ENCODE measurements at regions not wholly inside any gene's neighbourhood (a gene's known extent, or its start where the extent isn't known, plus 50 kb on each side); places are given as distances from the start of the nearest gene placed in this dataset.

DNA sequence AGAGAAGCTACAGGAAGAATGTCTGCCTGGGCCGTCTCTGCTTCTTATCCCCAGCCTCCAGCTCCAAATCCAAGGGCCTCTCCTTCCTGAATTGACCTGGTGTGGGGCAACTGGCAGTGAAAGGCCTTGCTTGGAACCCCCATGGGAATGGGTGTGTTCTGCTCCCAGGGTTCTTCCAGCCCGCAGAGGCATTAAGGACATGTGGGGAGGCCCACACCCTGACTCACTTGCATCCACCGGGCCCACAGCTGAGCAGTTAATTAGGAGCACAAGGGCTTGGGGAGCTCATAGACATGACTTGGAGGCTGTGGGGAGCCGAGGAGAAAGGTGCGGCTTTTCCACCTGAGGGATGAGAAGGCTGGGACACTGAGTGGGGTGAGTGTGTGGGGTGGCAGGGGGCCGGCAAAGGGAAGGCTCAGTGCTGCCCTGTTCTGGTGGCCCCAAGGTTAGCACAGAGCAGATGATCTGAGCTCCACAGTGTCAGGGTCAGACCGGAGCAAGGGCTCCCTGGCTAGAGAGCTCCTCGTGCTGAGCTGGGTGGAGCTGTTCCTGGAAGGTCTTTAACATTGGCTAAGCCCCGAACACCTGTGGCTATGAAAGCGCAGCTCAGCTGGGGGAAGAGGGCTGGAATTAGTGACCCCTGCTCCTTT is 64.5 kb upstream of the NECTIN1 start:
- H2AFZ ChIP-seq (ENCODE audit: low read depth, low read length): no peak overlapping the region
- peaks cover 23% of the 10 kb centered on the region for H4K20me1 ChIP-seq (ENCODE audit: insufficient read depth, low read length)
- H3K36me3 ChIP-seq (replicated peaks; ENCODE audit: low read depth, low read length): no peaks in the 10 kb centered on the region
- no peak overlapping the region for H3K4me3 ChIP-seq (ENCODE audit: low read length)
- no peaks in the 10 kb centered on the region for H3K9me3 ChIP-seq (ENCODE audit: insufficient read depth, low read length)
- no peak overlapping the region for H3K9ac ChIP-seq (ENCODE audit: low read length)
- no peak overlapping the region for H3K27ac ChIP-seq (ENCODE audit: low read length)
- H3K4me2 ChIP-seq (ENCODE audit: low read length): no peak overlapping the region
- H3K4me1 ChIP-seq (ENCODE audit: low read length): no peaks in the 10 kb centered on the region
- no peaks in the 10 kb centered on the region for H3K27me3 ChIP-seq (ENCODE audit: low read depth, low read length)
- TF ChIP-seq EZH2phosphoT487 (IDR thresholded peaks at IDR 0.05; ENCODE audit: low read depth): no peak
- TF ChIP-seq, protein P1, sequence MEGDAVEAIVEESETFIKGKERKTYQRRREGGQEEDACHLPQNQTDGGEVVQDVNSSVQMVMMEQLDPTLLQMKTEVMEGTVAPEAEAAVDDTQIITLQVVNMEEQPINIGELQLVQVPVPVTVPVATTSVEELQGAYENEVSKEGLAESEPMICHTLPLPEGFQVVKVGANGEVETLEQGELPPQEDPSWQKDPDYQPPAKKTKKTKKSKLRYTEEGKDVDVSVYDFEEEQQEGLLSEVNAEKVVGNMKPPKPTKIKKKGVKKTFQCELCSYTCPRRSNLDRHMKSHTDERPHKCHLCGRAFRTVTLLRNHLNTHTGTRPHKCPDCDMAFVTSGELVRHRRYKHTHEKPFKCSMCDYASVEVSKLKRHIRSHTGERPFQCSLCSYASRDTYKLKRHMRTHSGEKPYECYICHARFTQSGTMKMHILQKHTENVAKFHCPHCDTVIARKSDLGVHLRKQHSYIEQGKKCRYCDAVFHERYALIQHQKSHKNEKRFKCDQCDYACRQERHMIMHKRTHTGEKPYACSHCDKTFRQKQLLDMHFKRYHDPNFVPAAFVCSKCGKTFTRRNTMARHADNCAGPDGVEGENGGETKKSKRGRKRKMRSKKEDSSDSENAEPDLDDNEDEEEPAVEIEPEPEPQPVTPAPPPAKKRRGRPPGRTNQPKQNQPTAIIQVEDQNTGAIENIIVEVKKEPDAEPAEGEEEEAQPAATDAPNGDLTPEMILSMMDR (IDR thresholded peaks at IDR 0.05; ENCODE audit: low read depth, low read length): no peak
- no peaks in the 10 kb centered on the region for H3K79me2 ChIP-seq (ENCODE audit: low read length)

DNA sequence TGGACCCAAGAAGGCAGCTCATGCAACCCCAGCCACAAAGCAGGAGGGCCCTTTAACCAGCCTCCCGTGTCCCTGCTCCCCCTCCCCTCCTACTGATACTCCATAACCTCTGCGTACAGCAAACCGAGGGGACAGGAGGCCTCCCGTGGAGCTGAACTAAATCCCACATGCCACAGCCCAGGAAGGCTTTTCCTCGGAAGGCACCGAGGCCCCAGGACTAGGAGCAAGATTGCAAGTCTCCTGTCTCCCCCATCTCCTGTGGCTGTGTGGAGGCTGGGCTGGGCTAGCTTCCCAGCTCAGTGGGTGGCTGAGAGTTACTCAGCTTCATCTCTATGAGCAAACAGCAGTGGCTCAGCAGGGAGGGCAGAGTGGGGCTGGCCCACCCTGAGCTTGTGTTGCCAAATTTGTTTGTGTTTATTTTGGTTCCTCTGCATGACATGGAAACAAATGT is 62.7 kb upstream of the NECTIN1 start:
- Histone ChIP-seq H3K4me1 (ENCODE audit: low read length) (peaks cover 8% of the 10 kb centered on the region), H3K4me3 (ENCODE audit: low read length) (no peak overlapping the region), H3K9me3 (ENCODE audit: insufficient read depth, low read length) (no peaks in the 10 kb centered on the region), H3K27ac (ENCODE audit: low read length) (no peak overlapping the region), H3K27me3 (ENCODE audit: low read depth, low read length) (no peaks in the 10 kb centered on the region), H3K9ac (ENCODE audit: low read length) (no peak overlapping the region), H3K4me2 (ENCODE audit: low read length) (no peak overlapping the region), H2AFZ (ENCODE audit: low read depth, low read length) (no peak overlapping the region), H3K36me3 (replicated peaks; ENCODE audit: low read depth, low read length) (peaks cover 3% of the 10 kb centered on the region), H4K20me1 (ENCODE audit: insufficient read depth, low read length) (peaks cover 14% of the 10 kb centered on the region), H3K79me2 (ENCODE audit: low read length) (no peaks in the 10 kb centered on the region)
- TF ChIP-seq, protein P1 (IDR thresholded peaks at IDR 0.05; ENCODE audit: low read depth, low read length): no peak
- no peak for TF ChIP-seq EZH2phosphoT487 (IDR thresholded peaks at IDR 0.05; ENCODE audit: low read depth)

DNA sequence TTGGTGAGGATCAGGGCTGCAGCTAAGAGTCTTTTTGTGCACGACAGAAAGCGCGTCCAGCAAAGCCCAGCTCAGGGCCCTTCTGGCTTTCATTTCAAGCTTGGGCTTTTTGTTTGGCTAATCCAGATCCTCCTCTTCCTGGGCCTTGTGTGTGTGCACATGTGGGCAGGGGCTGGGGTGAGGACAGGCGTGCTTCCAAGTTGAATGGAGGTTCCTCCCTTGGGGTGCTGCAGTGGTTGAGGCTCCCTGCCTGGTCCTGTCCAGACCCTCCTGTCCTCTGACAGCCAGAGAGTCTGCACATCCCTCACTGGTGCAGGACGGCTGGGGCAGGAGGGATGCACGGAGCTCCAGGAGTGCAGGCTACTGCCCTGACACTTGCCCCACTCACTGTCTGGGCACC is 62.0 kb upstream of the NECTIN1 start:
- Histone ChIP-seq H3K79me2 (ENCODE audit: low read length) (no peaks in the 10 kb centered on the region), H3K4me2 (ENCODE audit: low read length) (no peak overlapping the region), H3K36me3 (replicated peaks; ENCODE audit: low read depth, low read length) (peaks cover 3% of the 10 kb centered on the region), H2AFZ (ENCODE audit: low read depth, low read length) (no peak overlapping the region), H3K9ac (ENCODE audit: low read length) (no peak overlapping the region), H3K4me3 (ENCODE audit: low read length) (no peak overlapping the region), H3K9me3 (ENCODE audit: insufficient read depth, low read length) (no peaks in the 10 kb centered on the region), H3K27me3 (ENCODE audit: low read depth, low read length) (no peaks in the 10 kb centered on the region), H3K4me1 (ENCODE audit: low read length) (peaks cover 15% of the 10 kb centered on the region), H4K20me1 (ENCODE audit: insufficient read depth, low read length) (peaks cover 14% of the 10 kb centered on the region), H3K27ac (ENCODE audit: low read length) (no peak overlapping the region)
- TF ChIP-seq EZH2phosphoT487 (IDR thresholded peaks at IDR 0.05; ENCODE audit: low read depth): no peak
- TF ChIP-seq, protein P1 (IDR thresholded peaks at IDR 0.05; ENCODE audit: low read depth, low read length): no peak

DNA sequence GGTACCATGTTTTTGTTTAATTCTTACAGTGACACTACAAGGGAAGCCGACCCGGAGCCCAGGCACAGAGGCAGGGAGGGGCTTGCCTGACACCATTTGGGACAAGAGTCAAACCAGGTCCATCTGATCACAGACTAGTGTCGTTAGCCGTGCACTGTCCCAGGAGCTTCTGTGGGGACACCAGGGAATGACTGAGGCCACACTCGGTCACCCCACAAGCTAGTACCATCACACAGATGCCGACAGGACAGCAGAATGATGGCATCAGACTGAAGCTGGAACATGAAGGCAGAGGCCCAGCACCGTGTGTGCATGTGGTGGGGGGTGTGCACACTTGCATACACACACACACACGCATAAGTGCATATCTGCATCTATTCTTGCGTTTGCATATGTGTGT is 61.5 kb upstream of the NECTIN1 start:
- no peak overlapping the region for H2AFZ ChIP-seq (ENCODE audit: low read depth, low read length)
- H3K4me2 ChIP-seq (ENCODE audit: low read length): no peak overlapping the region
- H4K20me1 ChIP-seq (ENCODE audit: insufficient read depth, low read length): peaks cover 11% of the 10 kb centered on the region; the same call in 1 of the 2 replicates
- no peak overlapping the region for H3K4me3 ChIP-seq (ENCODE audit: low read length)
- no peaks in the 10 kb centered on the region for H3K27me3 ChIP-seq (ENCODE audit: low read depth, low read length)
- H3K4me1 ChIP-seq (ENCODE audit: low read length): peaks cover 20% of the 10 kb centered on the region
- peaks cover 7% of the 10 kb centered on the region for H3K36me3 ChIP-seq (replicated peaks; ENCODE audit: low read depth, low read length)
- no peak overlapping the region for H3K9ac ChIP-seq (ENCODE audit: low read length)
- TF ChIP-seq, protein P1 (IDR thresholded peaks at IDR 0.05; ENCODE audit: low read depth, low read length): no peak
- no peak for TF ChIP-seq EZH2phosphoT487 (IDR thresholded peaks at IDR 0.05; ENCODE audit: low read depth)
- no peaks in the 10 kb centered on the region for H3K79me2 ChIP-seq (ENCODE audit: low read length)
- no peaks in the 10 kb centered on the region for H3K9me3 ChIP-seq (ENCODE audit: insufficient read depth, low read length)
- no peak overlapping the region for H3K27ac ChIP-seq (ENCODE audit: low read length)
